ENCODE measurements at regions not wholly inside any gene's neighbourhood (a gene's known extent, or its start where the extent isn't known, plus 50 kb on each side); places are given as distances from the start of the nearest gene placed in this dataset.
"Not testable (repeated sequence)": the region's sequence is repeated elsewhere in the genome, so short reads cannot be mapped to it uniquely, and the experiment has no call there.

DNA sequence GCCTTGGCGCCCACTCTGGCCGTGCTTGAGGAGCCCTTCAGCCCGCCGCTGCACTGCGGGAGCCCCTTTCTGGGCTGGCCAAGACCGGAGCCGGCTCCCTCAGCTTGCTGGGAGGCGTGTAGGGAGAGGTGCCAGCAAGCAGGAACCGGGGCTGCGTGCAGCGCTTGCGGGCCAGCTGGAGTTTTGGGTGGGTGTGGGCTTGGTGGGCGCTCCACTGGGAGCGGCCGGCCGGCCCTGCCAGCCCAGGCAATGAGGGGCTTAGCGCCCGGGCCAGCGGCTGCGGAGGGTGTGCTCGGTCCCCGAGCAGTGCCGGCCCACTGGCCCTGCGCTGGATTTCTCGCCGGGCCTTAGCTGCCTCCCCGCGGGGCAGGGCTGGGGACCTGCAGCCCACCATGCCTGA lies 204.9 kb upstream of the HNRNPA3 start:
- not testable (repeated sequence) for TF ChIP-seq CTCF (IDR thresholded peaks at IDR 0.05; ENCODE audit: poor library complexity); EZH2 (IDR thresholded peaks at IDR 0.05; ENCODE audit: borderline replicate concordance)
